HCT116 (cell line): ENCODE measurements at regions not wholly inside any gene's neighbourhood (a gene's known extent, or its start where the extent isn't known, plus 50 kb on each side); places are given as distances from the start of the nearest gene placed in this dataset.

Experiments used
- ATAC-seq: fragments of 200-7000 bp; cut with Tn5 transposase; 2 replicates; pipeline ENCODE4 v1.9.1; 2020; ENCODE audit warnings: mild to moderate bottlenecking, moderate library complexity
- BruUV-seq: library from RNA; stranded (reverse); fragments of 400-500 nt; replicated peaks from 2 replicates; lab custom pipeline; 2021; lab: Mats Ljungman, UMichigan
- CTCF ChIA-PET: fragments of 300-600 bp; sonication (Branson Sonifier 250); formaldehyde crosslinking; loops from one replicate; lab custom pipeline; 2021; ENCODE audit warnings: antibody characterized with exemption; lab: Charles Lee
- POLR2A ChIA-PET: fragments of 300-600, 350-600 bp; sonication (Branson Sonifier 250); formaldehyde crosslinking; loops from one replicate; lab custom pipeline; 2021; ENCODE audit warnings: antibody characterized with exemption; lab: Charles Lee
- RAD21 ChIA-PET, 2 experiments: fragments of 300-600 bp; sonication (Branson Sonifier 250); formaldehyde crosslinking; loops; one replicate each; lab custom pipeline; 2023; ENCODE audit warnings: low total read pairs in 2 of 2; ENCODE audit not compliant: uncharacterized antibody in 2 of 2, unreplicated experiment in 2 of 2, low non-redundant PET in 1 of 2; lab: Charles Lee
- DNase-seq: peaks from one replicate; pipeline ENCODE4 v3.0.0-alpha.2; 2010; ENCODE audit warnings: low read depth, low spot score
- H2AFZ ChIP-seq: fragments of 200-600 bp; shearing (Covaris generic), sonication (generic); 2 replicates; pipeline ENCODE4 v1.6.1; 2017; ENCODE audit warnings: low read depth, mixed run types, mixed read lengths, antibody characterized with exemption, low read length; ENCODE audit not compliant: poor library complexity, severe bottlenecking
- H3K27ac ChIP-seq: 2 replicates; pipeline ENCODE4 v1.5.1; 2012; ENCODE audit warnings: low read depth, low read length
- H3K27me3 ChIP-seq: fragments of 200-600 bp; sonication (generic); 2 replicates; pipeline ENCODE4 v1.6.1; 2016; ENCODE audit warnings: mixed run types, low read length, mixed read lengths; ENCODE audit not compliant: insufficient read depth
- H3K36me3 ChIP-seq, 2 experiments: fragments of 200-500 bp in 1 of 2; fragments of 200-600 bp in 1 of 2; sonication (Bioruptor generic) in 1 of 2; sonication (generic) in 1 of 2; 2 replicates each; pipeline versions ENCODE4 v1.5.1 to v1.6.1; 2014 to 2016; ENCODE audit warnings: low read length in 2 of 2, inconsistent platforms in 1 of 2, mixed read lengths in 1 of 2, mixed run types in 1 of 2; ENCODE audit not compliant: insufficient read depth in 2 of 2, control insufficient read depth in 1 of 2
- H3K4me1 ChIP-seq, 2 experiments: fragments of 200-600 bp in 1 of 2; sonication (generic) in 1 of 2; 2 replicates each; pipeline versions ENCODE4 v1.5.1 to v1.6.1; 2012 to 2017; ENCODE audit warnings: low read length in 2 of 2, inconsistent platforms in 1 of 2, mild to moderate bottlenecking in 1 of 2, mixed read lengths in 1 of 2, mixed run types in 1 of 2, moderate library complexity in 1 of 2; ENCODE audit not compliant: insufficient read depth in 2 of 2, control insufficient read depth in 1 of 2
- H3K4me2 ChIP-seq: fragments of 200-600 bp; sonication (generic); 2 replicates; pipeline ENCODE4 v1.6.1; 2017; ENCODE audit warnings: mixed run types, low read length, mixed read lengths
- H3K4me3 ChIP-seq, 2 experiments: fragments of 200-600 bp in 1 of 2; sonication (generic) in 1 of 2; replicated peaks in 1 of 2; 2 replicates each; pipeline ENCODE4 v1.5.1; 2011 to 2016; ENCODE audit warnings: low read length in 2 of 2, control low read depth in 1 of 2, low read depth in 1 of 2, mild to moderate bottlenecking in 1 of 2, mixed read lengths in 1 of 2, mixed run types in 1 of 2
- H3K79me2 ChIP-seq: fragments of 200-600 bp; sonication (generic); 2 replicates; pipeline ENCODE4 v1.6.1; 2017; ENCODE audit warnings: mild to moderate bottlenecking, mixed run types, low read length, moderate library complexity, mixed read lengths; ENCODE audit not compliant: insufficient read depth
- H3K9ac ChIP-seq: fragments of 200-600 bp; sonication (generic); 2 replicates; pipeline ENCODE4 v1.6.1; 2016; ENCODE audit warnings: low read length, mixed read lengths
- H3K9me2 ChIP-seq: fragments of 200-600 bp; sonication (generic), shearing (Covaris generic); 2 replicates; pipeline ENCODE4 v1.6.1; 2017; ENCODE audit warnings: mixed run types, mild to moderate bottlenecking, moderate library complexity; ENCODE audit not compliant: insufficient read depth
- H3K9me3 ChIP-seq, 2 experiments: fragments of 200-500 bp in 1 of 2; fragments of 200-600 bp in 1 of 2; sonication (Bioruptor generic) in 1 of 2; sonication (generic) in 1 of 2; 2 replicates each; pipeline ENCODE4 v1.6.1; 2014 to 2017; ENCODE audit warnings: low read length in 2 of 2, mixed read lengths in 2 of 2, inconsistent platforms in 1 of 2, low read depth in 1 of 2, mild to moderate bottlenecking in 1 of 2, mixed run types in 1 of 2, moderate library complexity in 1 of 2; ENCODE audit not compliant: control insufficient read depth in 1 of 2, insufficient read depth in 1 of 2
- H4K20me1 ChIP-seq: fragments of 200-600 bp; sonication (generic), shearing (Covaris generic); 2 replicates; pipeline ENCODE4 v1.6.1; 2017; ENCODE audit warnings: mixed run types, mild to moderate bottlenecking, moderate library complexity; ENCODE audit not compliant: insufficient read depth
- CBX3 ChIP-seq: IDR thresholded peaks from 2 replicates; pipeline ENCODE4 v1.6.1; 2012; ENCODE audit warnings: low read depth
- CEBPB ChIP-seq: IDR thresholded peaks from 2 replicates; pipeline ENCODE4 v1.6.1; 2012; ENCODE audit warnings: low read depth
- EGR1 ChIP-seq: IDR thresholded peaks from 2 replicates; pipeline ENCODE4 v1.6.1; 2012; ENCODE audit warnings: low read depth
- EZH2 ChIP-seq: fragments of 200-600 bp; sonication (generic); IDR thresholded peaks from 2 replicates; pipeline ENCODE4 v1.6.1; 2017; ENCODE audit warnings: antibody characterized with exemption, mixed run types
- JUND ChIP-seq: IDR thresholded peaks from 2 replicates; pipeline ENCODE4 v1.6.1; 2012
- POLR2A ChIP-seq: IDR thresholded peaks from 2 replicates; pipeline ENCODE4 v1.7.0; 2011; ENCODE audit warnings: borderline replicate concordance; ENCODE audit not compliant: insufficient read depth, insufficient read length; ENCODE audit errors: extremely low read depth
- POLR2AphosphoS5 ChIP-seq: IDR thresholded peaks from 2 replicates; pipeline ENCODE4 v1.6.1; 2011; ENCODE audit warnings: mild to moderate bottlenecking, low read depth, low read length, moderate library complexity
- RAD21 ChIP-seq: IDR thresholded peaks from 2 replicates; pipeline ENCODE4 v1.6.1; 2012; ENCODE audit warnings: low read depth, mild to moderate bottlenecking
- SP1 ChIP-seq: IDR thresholded peaks from 2 replicates; pipeline ENCODE4 v1.6.1; 2012; ENCODE audit warnings: low read depth
- TCF7L2 ChIP-seq: IDR thresholded peaks from 2 replicates; pipeline ENCODE4 v1.7.0; 2011; ENCODE audit warnings: borderline replicate concordance, inconsistent platforms; ENCODE audit not compliant: insufficient read depth, insufficient read length; ENCODE audit errors: extremely low read depth
- YY1 ChIP-seq: IDR thresholded peaks from 2 replicates; pipeline ENCODE4 v1.6.1; 2011; ENCODE audit warnings: low read length, low read depth, moderate library complexity, mild to moderate bottlenecking; ENCODE audit not compliant: insufficient replicate concordance; ENCODE audit errors: extremely low read depth
- intact Hi-C: fragments of 100-400 bp; cut with micrococcal nuclease; formaldehyde crosslinking; loops from 2 replicates; pipeline ENCODE4 v1.10.0; 2022
- TF ChIP-seq, protein P1 (sequence below): IDR thresholded peaks from 2 replicates; pipeline ENCODE4 v1.6.1; 2011; ENCODE audit warnings: mild to moderate bottlenecking, low read length, moderate library complexity; ENCODE audit not compliant: insufficient replicate concordance; ENCODE audit errors: extremely low read depth
- TF ChIP-seq, protein P2 (sequence below): IDR thresholded peaks from 2 replicates; pipeline ENCODE4 v1.6.1; 2012
- TF ChIP-seq, protein P3 (sequence below), 3 experiments: fragments of 200-600 bp in 1 of 3; sonication (generic) in 1 of 3; IDR thresholded peaks in 2 of 3; conservative IDR thresholded peaks in 1 of 3; 2 replicates each; pipeline ENCODE4 v1.5.1; 2012 to 2017; ENCODE audit warnings: low read depth in 2 of 3, low read length in 2 of 3, antibody characterized with exemption in 1 of 3, borderline replicate concordance in 1 of 3, control low read depth in 1 of 3, mild to moderate bottlenecking in 1 of 3, mixed read lengths in 1 of 3, mixed run types in 1 of 3, moderate library complexity in 1 of 3; ENCODE audit not compliant: insufficient read depth in 1 of 3
- TF ChIP-seq, protein P4 (sequence below): IDR thresholded peaks from 2 replicates; pipeline ENCODE4 v1.6.1; 2012

DNA sequence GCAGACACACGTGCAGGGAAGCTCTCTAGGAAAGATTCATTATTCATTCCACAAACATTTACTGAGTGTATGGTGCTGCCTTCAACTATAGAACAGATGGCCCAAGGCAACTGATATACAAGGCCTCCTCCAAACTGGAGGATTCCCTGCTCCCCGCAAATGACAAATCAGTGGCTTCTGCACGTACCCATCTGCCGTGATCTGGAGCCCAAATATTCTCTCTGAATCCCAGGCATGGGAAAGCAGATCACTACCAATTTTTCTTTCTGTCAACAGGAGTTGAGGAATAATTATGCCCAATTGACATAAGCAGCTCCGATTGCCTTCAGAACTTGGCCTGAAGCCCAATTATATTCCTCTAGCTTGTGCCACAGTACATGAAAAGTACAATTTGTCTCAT, 174.2 kb upstream of the CCDC196 start:
- Histone ChIP-seq H3K9me2 (no peaks in the 10 kb centered on the region), H3K27me3 (no peaks in the 10 kb centered on the region), H4K20me1 (no peaks in the 10 kb centered on the region), H3K4me3 (no peak overlapping the region), H3K9ac (no peak overlapping the region), H3K4me2 (no peak overlapping the region), H3K9me3 (no peaks in the 10 kb centered on the region), H3K79me2 (no peaks in the 10 kb centered on the region), H3K27ac (no peak overlapping the region), H2AFZ (no peak overlapping the region), H3K36me3 (no peaks in the 10 kb centered on the region)
- intact Hi-C loops = no loop called here
- ChIA-PET POLR2A (no interaction called here), CTCF (no interaction called here), RAD21 (no interaction called here)
- no peak for DNase-seq
- no TSS peak for BruUV-seq
- ATAC-seq = no peak
- TF ChIP-seq CEBPB (no peak), SP1 (no peak), POLR2A (no peak), JUND (no peak), CBX3 (no peak), POLR2AphosphoS5 (no peak), RAD21 (no peak), EGR1 (no peak), TCF7L2 (no peak), YY1 (no peak), EZH2 (no peak)
- TF ChIP-seq, protein P1, sequence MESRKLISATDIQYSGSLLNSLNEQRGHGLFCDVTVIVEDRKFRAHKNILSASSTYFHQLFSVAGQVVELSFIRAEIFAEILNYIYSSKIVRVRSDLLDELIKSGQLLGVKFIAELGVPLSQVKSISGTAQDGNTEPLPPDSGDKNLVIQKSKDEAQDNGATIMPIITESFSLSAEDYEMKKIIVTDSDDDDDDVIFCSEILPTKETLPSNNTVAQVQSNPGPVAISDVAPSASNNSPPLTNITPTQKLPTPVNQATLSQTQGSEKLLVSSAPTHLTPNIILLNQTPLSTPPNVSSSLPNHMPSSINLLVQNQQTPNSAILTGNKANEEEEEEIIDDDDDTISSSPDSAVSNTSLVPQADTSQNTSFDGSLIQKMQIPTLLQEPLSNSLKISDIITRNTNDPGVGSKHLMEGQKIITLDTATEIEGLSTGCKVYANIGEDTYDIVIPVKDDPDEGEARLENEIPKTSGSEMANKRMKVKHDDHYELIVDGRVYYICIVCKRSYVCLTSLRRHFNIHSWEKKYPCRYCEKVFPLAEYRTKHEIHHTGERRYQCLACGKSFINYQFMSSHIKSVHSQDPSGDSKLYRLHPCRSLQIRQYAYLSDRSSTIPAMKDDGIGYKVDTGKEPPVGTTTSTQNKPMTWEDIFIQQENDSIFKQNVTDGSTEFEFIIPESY = no peak
- TF ChIP-seq, protein P2, sequence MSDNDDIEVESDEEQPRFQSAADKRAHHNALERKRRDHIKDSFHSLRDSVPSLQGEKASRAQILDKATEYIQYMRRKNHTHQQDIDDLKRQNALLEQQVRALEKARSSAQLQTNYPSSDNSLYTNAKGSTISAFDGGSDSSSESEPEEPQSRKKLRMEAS = no peak
- TF ChIP-seq, protein P3, sequence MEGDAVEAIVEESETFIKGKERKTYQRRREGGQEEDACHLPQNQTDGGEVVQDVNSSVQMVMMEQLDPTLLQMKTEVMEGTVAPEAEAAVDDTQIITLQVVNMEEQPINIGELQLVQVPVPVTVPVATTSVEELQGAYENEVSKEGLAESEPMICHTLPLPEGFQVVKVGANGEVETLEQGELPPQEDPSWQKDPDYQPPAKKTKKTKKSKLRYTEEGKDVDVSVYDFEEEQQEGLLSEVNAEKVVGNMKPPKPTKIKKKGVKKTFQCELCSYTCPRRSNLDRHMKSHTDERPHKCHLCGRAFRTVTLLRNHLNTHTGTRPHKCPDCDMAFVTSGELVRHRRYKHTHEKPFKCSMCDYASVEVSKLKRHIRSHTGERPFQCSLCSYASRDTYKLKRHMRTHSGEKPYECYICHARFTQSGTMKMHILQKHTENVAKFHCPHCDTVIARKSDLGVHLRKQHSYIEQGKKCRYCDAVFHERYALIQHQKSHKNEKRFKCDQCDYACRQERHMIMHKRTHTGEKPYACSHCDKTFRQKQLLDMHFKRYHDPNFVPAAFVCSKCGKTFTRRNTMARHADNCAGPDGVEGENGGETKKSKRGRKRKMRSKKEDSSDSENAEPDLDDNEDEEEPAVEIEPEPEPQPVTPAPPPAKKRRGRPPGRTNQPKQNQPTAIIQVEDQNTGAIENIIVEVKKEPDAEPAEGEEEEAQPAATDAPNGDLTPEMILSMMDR (IDR thresholded peaks at IDR 0.05 in 2 of 3, conservative IDR thresholded peaks at IDR 0.05 in 1 of 3; ENCODE audit: borderline replicate concordance in 1 of 3, insufficient read depth in 1 of 3, low read depth in 2 of 3, low read length in 2 of 3) = no peak
- TF ChIP-seq, protein P4, sequence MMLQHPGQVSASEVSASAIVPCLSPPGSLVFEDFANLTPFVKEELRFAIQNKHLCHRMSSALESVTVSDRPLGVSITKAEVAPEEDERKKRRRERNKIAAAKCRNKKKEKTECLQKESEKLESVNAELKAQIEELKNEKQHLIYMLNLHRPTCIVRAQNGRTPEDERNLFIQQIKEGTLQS = no peak
- TF ChIP-seq, all 23 proteins: peak for 0
- no peaks in the 10 kb centered on the region for H3K4me1 ChIP-seq
